Endodermal cell (in vitro differentiated cells): ENCODE measurements at regions not wholly inside any gene's neighbourhood (a gene's known extent, or its start where the extent isn't known, plus 50 kb on each side); places are given as distances from the start of the nearest gene placed in this dataset.

Experiments
- DNase-seq: peaks from one replicate; pipeline ENCODE4 v3.0.0-alpha.2; 2017
- H3K27ac ChIP-seq: 2 replicates; pipeline ENCODE4 v1.5.1; 2013; ENCODE audit warnings: mild to moderate bottlenecking, low read depth, low read length, moderate library complexity
- H3K27me3 ChIP-seq: 2 replicates; pipeline ENCODE4 v1.6.1; 2013; ENCODE audit warnings: mild to moderate bottlenecking, low read length, moderate library complexity; ENCODE audit not compliant: insufficient read depth, control insufficient read depth, poor library complexity, severe bottlenecking
- H3K36me3 ChIP-seq: 2 replicates; pipeline ENCODE4 v1.7.0; 2013; ENCODE audit warnings: mild to moderate bottlenecking, low read length, moderate library complexity; ENCODE audit not compliant: control insufficient read depth, insufficient read depth
- H3K4me1 ChIP-seq: one replicate; pipeline ENCODE4 v1.7.0; 2013; ENCODE audit warnings: low read length; ENCODE audit not compliant: control insufficient read depth, insufficient read depth
- H3K4me3 ChIP-seq: 2 replicates; pipeline ENCODE4 v1.5.1; 2013; ENCODE audit warnings: mild to moderate bottlenecking, low read length, moderate library complexity
- H3K9ac ChIP-seq: 2 replicates; pipeline ENCODE4 v1.6.1; 2013; ENCODE audit warnings: mild to moderate bottlenecking, low read length, moderate library complexity; ENCODE audit not compliant: poor library complexity, severe bottlenecking; ENCODE audit errors: extremely low read depth
- H3K9me3 ChIP-seq: 2 replicates; pipeline ENCODE4 v1.6.1; 2013; ENCODE audit warnings: mild to moderate bottlenecking, low read length, moderate library complexity; ENCODE audit not compliant: control insufficient read depth
- H3K27ac Mint-ChIP-seq: 2 replicates; pipeline ENCODE4 v1.8.0; 2020; ENCODE audit warnings: mixed read lengths
- H3K27me3 Mint-ChIP-seq: 2 replicates; pipeline ENCODE4 v1.8.0; 2021; ENCODE audit warnings: mild to moderate bottlenecking, mixed read lengths; ENCODE audit not compliant: insufficient read depth
- H3K36me3 Mint-ChIP-seq: 2 replicates; pipeline ENCODE4 v1.8.0; 2020; ENCODE audit warnings: low read depth, mixed read lengths
- H3K4me1 Mint-ChIP-seq: 2 replicates; pipeline ENCODE4 v1.8.0; 2020; ENCODE audit warnings: mixed read lengths
- H3K4me3 Mint-ChIP-seq: 2 replicates; pipeline ENCODE4 v1.8.0; 2020; ENCODE audit warnings: mild to moderate bottlenecking, moderate library complexity, mixed read lengths
- H3K9me3 Mint-ChIP-seq: 2 replicates; pipeline ENCODE4 v1.8.0; 2020; ENCODE audit warnings: mild to moderate bottlenecking, mixed read lengths
- CTCF ChIP-seq: fragments of 200-600 bp; sonication (generic); conservative IDR thresholded peaks from 2 replicates; pipeline ENCODE4 v1.5.0; 2021; ENCODE audit warnings: antibody characterized with exemption, mild to moderate bottlenecking
- WGBS, 2 experiments: methylation state at CpG; one replicate each; pipeline versions ENCODE4 v1.1.5 to v1.1.7; 2013; ENCODE audit warnings: missing lambda C conversion rate in 2 of 2, mixed read lengths in 1 of 2; ENCODE audit not compliant: insufficient coverage in 1 of 2, insufficient read length in 1 of 2; 5-methylcytosine and 5-hydroxymethylcytosine counted together

- H3K9ac ChIP-seq, result no peak overlapping the region
- H3K36me3 Mint-ChIP-seq, result no peaks in the 10 kb centered on the region
- 82% methylated on average over 2 of the region's 2 CpGs; no CpG with 5 or more reads in 1 of the 2 experiments for WGBS, 2 experiments
- H3K27ac Mint-ChIP-seq, result no peak overlapping the region
- peaks cover 12% of the 10 kb centered on the region for H3K27me3 Mint-ChIP-seq
- peaks cover 4% of the 10 kb centered on the region for H3K4me1 Mint-ChIP-seq
- peaks cover 4% of the 10 kb centered on the region for H3K27me3 ChIP-seq
- no peaks in the 10 kb centered on the region for H3K36me3 ChIP-seq
- no peak overlapping the region for H3K4me3 Mint-ChIP-seq
- no peak overlapping the region for H3K27ac ChIP-seq
- no peaks in the 10 kb centered on the region for H3K9me3 Mint-ChIP-seq
- no peak for TF ChIP-seq CTCF
- H3K4me3 ChIP-seq, result no peak overlapping the region
- no peaks in the 10 kb centered on the region for H3K9me3 ChIP-seq
- H3K4me1 ChIP-seq, result no peaks in the 10 kb centered on the region
- no peak for DNase-seq
Measured at GRCh38 chr6:91324711-91325110, 737.8 kb upstream of the MAP3K7 start.

GRCh38 chr6:91317984-91318383 is 731.1 kb upstream of the MAP3K7 start:
- TF ChIP-seq CTCF, result no peak
- no peaks in the 10 kb centered on the region for H3K9me3 Mint-ChIP-seq
- H3K4me1 Mint-ChIP-seq, result peaks cover 6% of the 10 kb centered on the region

GRCh38 chr6:91317247-91317835 is 730.5 kb upstream of the MAP3K7 start:
- no peak for TF ChIP-seq CTCF
- Mint-ChIP-seq H3K4me3 (no peak overlapping the region), H3K27me3 (no peaks in the 10 kb centered on the region), H3K27ac (no peak overlapping the region), H3K9me3 (no peaks in the 10 kb centered on the region), H3K36me3 (no peaks in the 10 kb centered on the region), H3K4me1 (peaks cover 6% of the 10 kb centered on the region)
- H3K27ac ChIP-seq, result no peak overlapping the region
- no peak for DNase-seq
- H3K27me3 ChIP-seq, result no peaks in the 10 kb centered on the region
- H3K4me3 ChIP-seq, result no peak overlapping the region
- no peaks in the 10 kb centered on the region for H3K36me3 ChIP-seq
- H3K4me1 ChIP-seq, result no peaks in the 10 kb centered on the region
- 75% methylated on average over 2 of the region's 2 CpGs; no CpG with 5 or more reads in 1 of the 2 experiments for WGBS, 2 experiments
- H3K9me3 ChIP-seq, result no peaks in the 10 kb centered on the region
- no peak overlapping the region for H3K9ac ChIP-seq

More at GRCh38 chr6:91317984-91318383, 731.1 kb upstream of the MAP3K7 start:
- Histone ChIP-seq H3K27me3 (no peaks in the 10 kb centered on the region), H3K9ac (no peak overlapping the region), H3K27ac (no peak overlapping the region), H3K9me3 (no peaks in the 10 kb centered on the region), H3K36me3 (no peaks in the 10 kb centered on the region), H3K4me3 (no peak overlapping the region), H3K4me1 (no peaks in the 10 kb centered on the region)
- Mint-ChIP-seq H3K27ac (no peak overlapping the region), H3K4me3 (no peak overlapping the region), H3K36me3 (no peaks in the 10 kb centered on the region), H3K27me3 (peaks cover 2% of the 10 kb centered on the region)
- DNase-seq, result no peak
